ENCODE measurements at regions not wholly inside any gene's neighbourhood (a gene's known extent, or its start where the extent isn't known, plus 50 kb on each side); places are given as distances from the start of the nearest gene placed in this dataset.

DNA sequence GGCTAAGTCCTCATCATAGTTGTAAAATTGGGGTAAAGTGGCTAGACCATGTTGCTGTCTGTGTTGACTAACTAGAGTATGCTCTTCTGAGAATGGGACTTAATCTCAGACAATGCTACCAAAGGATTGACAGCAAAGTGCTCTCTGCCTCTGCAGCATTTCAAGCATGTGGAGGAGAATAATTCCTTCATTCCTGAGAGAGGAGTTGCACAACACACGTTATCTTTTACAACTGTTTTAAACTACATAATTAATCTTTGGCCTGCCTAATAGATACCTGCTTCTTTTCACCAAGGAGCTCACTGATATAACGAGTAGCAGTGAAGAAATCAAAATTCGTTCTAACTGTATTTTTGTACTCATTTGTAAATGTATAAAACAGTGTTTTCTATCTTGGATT is 2172.2 kb downstream of the PCDH9 start:
- TF ChIP-seq, protein P1, sequence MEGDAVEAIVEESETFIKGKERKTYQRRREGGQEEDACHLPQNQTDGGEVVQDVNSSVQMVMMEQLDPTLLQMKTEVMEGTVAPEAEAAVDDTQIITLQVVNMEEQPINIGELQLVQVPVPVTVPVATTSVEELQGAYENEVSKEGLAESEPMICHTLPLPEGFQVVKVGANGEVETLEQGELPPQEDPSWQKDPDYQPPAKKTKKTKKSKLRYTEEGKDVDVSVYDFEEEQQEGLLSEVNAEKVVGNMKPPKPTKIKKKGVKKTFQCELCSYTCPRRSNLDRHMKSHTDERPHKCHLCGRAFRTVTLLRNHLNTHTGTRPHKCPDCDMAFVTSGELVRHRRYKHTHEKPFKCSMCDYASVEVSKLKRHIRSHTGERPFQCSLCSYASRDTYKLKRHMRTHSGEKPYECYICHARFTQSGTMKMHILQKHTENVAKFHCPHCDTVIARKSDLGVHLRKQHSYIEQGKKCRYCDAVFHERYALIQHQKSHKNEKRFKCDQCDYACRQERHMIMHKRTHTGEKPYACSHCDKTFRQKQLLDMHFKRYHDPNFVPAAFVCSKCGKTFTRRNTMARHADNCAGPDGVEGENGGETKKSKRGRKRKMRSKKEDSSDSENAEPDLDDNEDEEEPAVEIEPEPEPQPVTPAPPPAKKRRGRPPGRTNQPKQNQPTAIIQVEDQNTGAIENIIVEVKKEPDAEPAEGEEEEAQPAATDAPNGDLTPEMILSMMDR (IDR thresholded peaks at IDR 0.05) = no peak
- no peak for TF ChIP-seq EP300 (IDR thresholded peaks at IDR 0.05)
